MM.1S (cell line): ENCODE measurements at regions not wholly inside any gene's neighbourhood (a gene's known extent, or its start where the extent isn't known, plus 50 kb on each side); places are given as distances from the start of the nearest gene placed in this dataset.

Experiments
- DNase-seq: peaks from one replicate; pipeline ENCODE4 v3.0.0-alpha.2; 2015
- H2AFZ ChIP-seq: fragments of 300-600 bp; sonication (generic); 2 replicates; pipeline ENCODE4 v1.6.0; 2016; ENCODE audit warnings: antibody characterized with exemption, low read length
- H3F3A ChIP-seq: fragments of 300-600 bp; sonication (generic); 2 replicates; pipeline ENCODE4 v1.6.1; 2016; ENCODE audit warnings: mild to moderate bottlenecking, antibody characterized with exemption, low read length, moderate library complexity, mixed read lengths; ENCODE audit not compliant: insufficient read depth
- H3K27ac ChIP-seq: fragments of 300-600 bp; sonication (generic); 2 replicates; pipeline ENCODE4 v1.5.1; 2016; ENCODE audit warnings: mild to moderate bottlenecking, low read length
- H3K27me3 ChIP-seq: fragments of 300-600 bp; sonication (generic); replicated peaks from 2 replicates; pipeline ENCODE4 v1.6.0; 2016; ENCODE audit warnings: low read length; ENCODE audit not compliant: insufficient read depth
- H3K36me3 ChIP-seq: fragments of 300-600 bp; sonication (generic); replicated peaks from 2 replicates; pipeline ENCODE4 v1.6.1; 2016; ENCODE audit warnings: mild to moderate bottlenecking, low read length, mixed read lengths; ENCODE audit not compliant: insufficient read depth
- H3K4me1 ChIP-seq: fragments of 300-600 bp; sonication (generic); 2 replicates; pipeline ENCODE4 v1.6.1; 2016; ENCODE audit warnings: low read length, mixed read lengths
- H3K4me2 ChIP-seq: fragments of 300-600 bp; sonication (generic); 2 replicates; pipeline ENCODE4 v1.6.0; 2016; ENCODE audit warnings: low read depth, low read length
- H3K4me3 ChIP-seq: fragments of 300-600 bp; sonication (generic); 2 replicates; pipeline ENCODE4 v1.5.1; 2016; ENCODE audit warnings: low read length, mixed read lengths
- H3K79me2 ChIP-seq: fragments of 300-600 bp; sonication (generic); 2 replicates; pipeline ENCODE4 v1.6.1; 2016; ENCODE audit warnings: mixed run types, low read length, mixed read lengths
- H3K9ac ChIP-seq: fragments of 300-600 bp; sonication (generic); 2 replicates; pipeline ENCODE4 v1.6.1; 2016; ENCODE audit warnings: low read length, mixed read lengths
- H3K9me2 ChIP-seq: fragments of 300-600 bp; sonication (generic); replicated peaks from 2 replicates; pipeline ENCODE4 v1.6.1; 2016; ENCODE audit warnings: mild to moderate bottlenecking, low read length, mixed read lengths; ENCODE audit not compliant: insufficient read depth
- H3K9me3 ChIP-seq: fragments of 300-600 bp; sonication (generic); replicated peaks from 2 replicates; pipeline ENCODE4 v1.6.1; 2016; ENCODE audit warnings: mild to moderate bottlenecking, low read length, mixed read lengths; ENCODE audit not compliant: insufficient read depth
- H4K20me1 ChIP-seq: fragments of 300-600 bp; sonication (generic); 2 replicates; pipeline ENCODE4 v1.6.1; 2016; ENCODE audit warnings: mild to moderate bottlenecking, low read length, moderate library complexity, mixed read lengths; ENCODE audit not compliant: insufficient read depth
- CTCF ChIP-seq: fragments of 300-600 bp; sonication (generic); IDR thresholded peaks from 2 replicates; pipeline ENCODE4 v1.5.1; 2016; ENCODE audit warnings: antibody characterized with exemption, low read length, mixed read lengths
- EZH2 ChIP-seq: fragments of 300-600 bp; sonication (generic); optimal IDR thresholded peaks from 2 replicates; pipeline ENCODE3; 2017; ENCODE audit warnings: low read depth, mild to moderate bottlenecking, antibody characterized with exemption, low read length, mixed read lengths
- EZH2phosphoT487 ChIP-seq: fragments of 300-600 bp; sonication (generic); IDR thresholded peaks from 2 replicates; pipeline ENCODE4 v1.6.1; 2018; ENCODE audit warnings: antibody characterized with exemption, low read length

GRCh38 chr14:71168564-71169427 lies 261.5 kb downstream of the PCNX1 start:
- Histone ChIP-seq H2AFZ (no peak overlapping the region), H3K4me3 (no peak overlapping the region)

GRCh38 chr14:71169861-71170260 lies 262.6 kb downstream of the PCNX1 start:
- no peak for DNase-seq
- H3K27ac ChIP-seq = no peak overlapping the region
- TF ChIP-seq CTCF = no peak
- no peak for TF ChIP-seq EZH2phosphoT487
- TF ChIP-seq EZH2 = no peak
- no peak overlapping the region for H3K4me3 ChIP-seq
- H4K20me1 ChIP-seq = no peaks in the 10 kb centered on the region
- H3K36me3 ChIP-seq = no peaks in the 10 kb centered on the region
- no peaks in the 10 kb centered on the region for H3K79me2 ChIP-seq
- no peaks in the 10 kb centered on the region for H3K4me1 ChIP-seq
- H3K9me3 ChIP-seq = no peaks in the 10 kb centered on the region
- H3K9me2 ChIP-seq = no peaks in the 10 kb centered on the region
- no peaks in the 10 kb centered on the region for H3F3A ChIP-seq
- H3K4me2 ChIP-seq = no peak overlapping the region
- H2AFZ ChIP-seq = no peak overlapping the region
- no peak overlapping the region for H3K9ac ChIP-seq
- no peaks in the 10 kb centered on the region for H3K27me3 ChIP-seq

More at GRCh38 chr14:71168564-71169427, 261.5 kb downstream of the PCNX1 start:
- no peaks in the 10 kb centered on the region for H4K20me1 ChIP-seq
- TF ChIP-seq EZH2 = no peak
- no peak for TF ChIP-seq CTCF
- TF ChIP-seq EZH2phosphoT487 = no peak
- DNase-seq = no peak
- H3K36me3 ChIP-seq = no peaks in the 10 kb centered on the region
- no peaks in the 10 kb centered on the region for H3K4me1 ChIP-seq
- no peaks in the 10 kb centered on the region for H3K79me2 ChIP-seq
- no peak overlapping the region for H3K4me2 ChIP-seq
- no peaks in the 10 kb centered on the region for H3K9me3 ChIP-seq
- no peaks in the 10 kb centered on the region for H3K27me3 ChIP-seq
- no peak overlapping the region for H3K27ac ChIP-seq
- H3K9me2 ChIP-seq = no peaks in the 10 kb centered on the region
- no peaks in the 10 kb centered on the region for H3F3A ChIP-seq
- H3K9ac ChIP-seq = no peak overlapping the region

- Histone ChIP-seq H3K9me2 (no peaks in the 10 kb centered on the region), H3K4me3 (no peak overlapping the region), H2AFZ (no peak overlapping the region), H3K36me3 (no peaks in the 10 kb centered on the region), H3K9me3 (no peaks in the 10 kb centered on the region), H3K27ac (no peak overlapping the region), H3K9ac (no peak overlapping the region), H3K79me2 (no peaks in the 10 kb centered on the region), H3K27me3 (no peaks in the 10 kb centered on the region), H3K4me1 (no peaks in the 10 kb centered on the region), H4K20me1 (no peaks in the 10 kb centered on the region), H3F3A (no peaks in the 10 kb centered on the region), H3K4me2 (no peak overlapping the region)
- no peak for DNase-seq
- no peak for TF ChIP-seq EZH2
- TF ChIP-seq EZH2phosphoT487 = no peak
- no peak for TF ChIP-seq CTCF
Observed at GRCh38 chr14:71175491-71175890, 268.2 kb downstream of the PCNX1 start.
